ENCODE measurements at regions not wholly inside any gene's neighbourhood (a gene's known extent, or its start where the extent isn't known, plus 50 kb on each side); places are given as distances from the start of the nearest gene placed in this dataset.

- WGBS (ENCODE audit: insufficient coverage, insufficient replicate concordance, low lambda C conversion rate, missing lambda C conversion rate) = 25% methylated on average over 3 of the region's 3 CpGs
- Histone ChIP-seq H2AFZ (ENCODE audit: control insufficient read depth, low read depth, low read length) (no peak overlapping the region), H3K27me3 (replicated peaks in 1 of 2; ENCODE audit: control insufficient read depth in 2 of 2, insufficient read depth in 2 of 2, low read length in 1 of 2) (no peaks in the 10 kb centered on the region), H3K9me3 (replicated peaks; ENCODE audit: control insufficient read depth, insufficient read depth, low read length) (peaks cover 1% of the 10 kb centered on the region; the same call in 2 of the 3 replicates), H3K79me2 (ENCODE audit: control insufficient read depth, insufficient read depth, low read length) (no peaks in the 10 kb centered on the region), H3K27ac (ENCODE audit: control insufficient read depth, insufficient read depth) (no peak overlapping the region), H3K4me1 (ENCODE audit: control insufficient read depth, insufficient read depth, low read length) (no peaks in the 10 kb centered on the region), H3K4me2 (ENCODE audit: control insufficient read depth, insufficient read depth) (no peak overlapping the region), H4K20me1 (ENCODE audit: control insufficient read depth, insufficient read depth) (no peaks in the 10 kb centered on the region), H3K9ac (ENCODE audit: control insufficient read depth, insufficient read depth, low read length) (no peak overlapping the region), H3K4me3 (no peak overlapping the region), H3K36me3 (ENCODE audit: control insufficient read depth in 2 of 2, insufficient read depth in 2 of 2, low read length in 1 of 2) (no peaks in the 10 kb centered on the region)
- in situ Hi-C loops (cut with MboI) = no loop called here
- ChIA-PET RAD21 (ENCODE audit: unreplicated experiment) (no interaction called here), CTCF (no interaction called here), SMC1A (ENCODE audit: uncharacterized antibody, unreplicated experiment) (no interaction called here), POLR2A (no interaction called here)
- FAIRE-seq (no peak), DNase-seq (ENCODE audit: low read depth, low spot score) (no peak), ATAC-seq (no peak)
- intact Hi-C loops (cut with micrococcal nuclease; ENCODE audit: unreplicated experiment) = loop anchor here (10.0 kb wide), 1 partner anchor 283 kb away; no protein-coding TSS in a partner anchor
- no peak for TF ChIP-seq RBBP5 (conservative IDR thresholded peaks at IDR 0.05)
- no peak for TF ChIP-seq ZNF24 (IDR thresholded peaks at IDR 0.05)
- no peak for TF ChIP-seq LARP7 (IDR thresholded peaks at IDR 0.05)
- TF ChIP-seq BHLHE40 (IDR thresholded peaks at IDR 0.05; ENCODE audit: borderline replicate concordance in 1 of 2, low read depth in 2 of 2, low read length in 1 of 2) = no peak
- no peak for TF ChIP-seq IKZF2 (IDR thresholded peaks at IDR 0.05)
- no TSS peak for BruUV-seq (replicated peaks)
These were observed 358.7 kb downstream of the IRS2 start for GRCh38 chr13:109427695-109428094.

GRCh38 chr13:109427148-109427547 is 359.2 kb downstream of the IRS2 start:
- no peaks in the 10 kb centered on the region for H3K27me3 ChIP-seq (replicated peaks in 1 of 2; ENCODE audit: control insufficient read depth in 2 of 2, insufficient read depth in 2 of 2, low read length in 1 of 2)
- no TSS peak for BruUV-seq (replicated peaks)
- H3K4me1 ChIP-seq (ENCODE audit: control insufficient read depth, insufficient read depth, low read length) = no peaks in the 10 kb centered on the region
- RAD21 ChIA-PET (ENCODE audit: unreplicated experiment) = no interaction called here
- POLR2A ChIA-PET = no interaction called here
- no peak overlapping the region for H3K4me3 ChIP-seq
- CTCF ChIA-PET = no interaction called here
- no peaks in the 10 kb centered on the region for H4K20me1 ChIP-seq (ENCODE audit: control insufficient read depth, insufficient read depth)
- intact Hi-C loops (cut with micrococcal nuclease; ENCODE audit: unreplicated experiment) = loop anchor here (10.0 kb wide), 1 partner anchor 282 kb away; no protein-coding TSS in a partner anchor
- in situ Hi-C loops (cut with MboI) = no loop called here
- H3K9me3 ChIP-seq (replicated peaks; ENCODE audit: control insufficient read depth, insufficient read depth, low read length) = no peaks in the 10 kb centered on the region; the same call in 2 of the 3 replicates
- H3K4me2 ChIP-seq (ENCODE audit: control insufficient read depth, insufficient read depth) = no peak overlapping the region
- FAIRE-seq (no peak), ATAC-seq (no peak), DNase-seq (ENCODE audit: low read depth, low spot score) (no peak)
- no peak overlapping the region for H2AFZ ChIP-seq (ENCODE audit: control insufficient read depth, low read depth, low read length)
- no peak overlapping the region for H3K9ac ChIP-seq (ENCODE audit: control insufficient read depth, insufficient read depth, low read length)
- no peaks in the 10 kb centered on the region for H3K36me3 ChIP-seq (ENCODE audit: control insufficient read depth in 2 of 2, insufficient read depth in 2 of 2, low read length in 1 of 2)
- no peaks in the 10 kb centered on the region for H3K79me2 ChIP-seq (ENCODE audit: control insufficient read depth, insufficient read depth, low read length)
- WGBS (ENCODE audit: insufficient coverage, insufficient replicate concordance, low lambda C conversion rate, missing lambda C conversion rate) = 6% methylated on average over 2 of the region's 2 CpGs
- TF ChIP-seq MEF2B (IDR thresholded peaks at IDR 0.05; ENCODE audit: partially characterized antibody, poor library complexity, severe bottlenecking) (peak; percentile 31), MEF2A (IDR thresholded peaks at IDR 0.05; ENCODE audit: insufficient read depth, low read depth, low read length) (0 out of 2 replicates have a peak, but pooled peaks have one; percentile 8), BHLHE40 (IDR thresholded peaks at IDR 0.05; ENCODE audit: borderline replicate concordance in 1 of 2, low read depth in 2 of 2, low read length in 1 of 2) (0 out of 4 replicates have a peak, but pooled peaks of 1 of the 2 experiments have one; percentile 28), SUZ12 (IDR thresholded peaks at IDR 0.05; ENCODE audit: unreplicated experiment) (no peak)
- SMC1A ChIA-PET (ENCODE audit: uncharacterized antibody, unreplicated experiment) = no interaction called here
- H3K27ac ChIP-seq (ENCODE audit: control insufficient read depth, insufficient read depth) = no peak overlapping the region

Measured in GM12878 (cell line).